Memory B cell (primary cell): ENCODE measurements at regions not wholly inside any gene's neighbourhood (a gene's known extent, or its start where the extent isn't known, plus 50 kb on each side); places are given as distances from the start of the nearest gene placed in this dataset.
"Not testable (repeated sequence)": the region's sequence is repeated elsewhere in the genome, so short reads cannot be mapped to it uniquely, and the experiment has no call there.

Experiments
- ATAC-seq: fragments of 150-1000 bp; cut with Tn5 transposase; 2 replicates; pipeline ENCODE4 v1.10.0; 2021; ENCODE audit warnings: low read depth, mild to moderate bottlenecking, moderate library complexity
- DNase-seq, 2 donors: peaks; one replicate each; pipeline ENCODE4 v3.0.0; 2022; ENCODE audit warnings: low spot score in 2 of 2
- H3K27ac Mint-ChIP-seq: one replicate; pipeline ENCODE4 v1.8.0; 2022; ENCODE audit warnings: mild to moderate bottlenecking, moderate library complexity, mixed read lengths
- H3K27me3 Mint-ChIP-seq: one replicate; pipeline ENCODE4 v1.8.0; 2022; ENCODE audit warnings: mixed read lengths
- H3K36me3 Mint-ChIP-seq: one replicate; pipeline ENCODE4 v1.8.0; 2022; ENCODE audit warnings: mild to moderate bottlenecking, mixed read lengths
- H3K4me1 Mint-ChIP-seq: one replicate; pipeline ENCODE4 v1.8.0; 2022; ENCODE audit warnings: mixed read lengths
- H3K4me3 Mint-ChIP-seq: one replicate; pipeline ENCODE4 v1.8.0; 2022; ENCODE audit warnings: mild to moderate bottlenecking, moderate library complexity, mixed read lengths
- H3K9me3 Mint-ChIP-seq: one replicate; pipeline ENCODE4 v1.8.0; 2022; ENCODE audit warnings: mixed read lengths

GRCh38 chr14:53367644-53368026 is 214.5 kb upstream of the DDHD1 start:
- H3K27me3 Mint-ChIP-seq = peaks cover 9% of the 10 kb centered on the region
- H3K9me3 Mint-ChIP-seq = peaks cover 7% of the 10 kb centered on the region
- peaks cover 1% of the 10 kb centered on the region for H3K36me3 Mint-ChIP-seq
- ATAC-seq (no peak), DNase-seq (no peak)
- H3K4me3 Mint-ChIP-seq = no peak overlapping the region
- no peaks in the 10 kb centered on the region for H3K4me1 Mint-ChIP-seq
- H3K27ac Mint-ChIP-seq = no peak overlapping the region

- H3K27ac Mint-ChIP-seq = no peak overlapping the region
- DNase-seq = no peak
These were observed 212.5 kb upstream of the DDHD1 start for GRCh38 chr14:53365486-53366130.

GRCh38 chr14:53362916-53363315 is 209.8 kb upstream of the DDHD1 start:
- H3K27ac Mint-ChIP-seq, H3K4me1 Mint-ChIP-seq, ATAC-seq, H3K4me3 Mint-ChIP-seq, H3K27me3 Mint-ChIP-seq, H3K36me3 Mint-ChIP-seq, DNase-seq: not testable (repeated sequence)
- peaks cover 13% of the 10 kb centered on the region for H3K9me3 Mint-ChIP-seq

More at GRCh38 chr14:53365486-53366130, 212.5 kb upstream of the DDHD1 start:
- H3K4me3 Mint-ChIP-seq = no peak overlapping the region
- no peaks in the 10 kb centered on the region for H3K4me1 Mint-ChIP-seq
- no peak for ATAC-seq
- H3K27me3 Mint-ChIP-seq = peaks cover 7% of the 10 kb centered on the region
- peaks cover 7% of the 10 kb centered on the region for H3K9me3 Mint-ChIP-seq
- no peaks in the 10 kb centered on the region for H3K36me3 Mint-ChIP-seq

GRCh38 chr14:53360829-53361228 is 207.7 kb upstream of the DDHD1 start:
- Mint-ChIP-seq H3K36me3 (peaks cover 4% of the 10 kb centered on the region), H3K27ac (no peak overlapping the region), H3K27me3 (no peaks in the 10 kb centered on the region), H3K4me3 (no peak overlapping the region), H3K9me3 (peaks cover 13% of the 10 kb centered on the region), H3K4me1 (peaks cover 2% of the 10 kb centered on the region)
- no peak for ATAC-seq
- DNase-seq = no peak

- Mint-ChIP-seq H3K4me3 (no peak overlapping the region), H3K9me3 (peaks cover 9% of the 10 kb centered on the region), H3K36me3 (peaks cover 4% of the 10 kb centered on the region), H3K27me3 (no peaks in the 10 kb centered on the region), H3K27ac (no peak overlapping the region), H3K4me1 (peaks cover 2% of the 10 kb centered on the region)
- no peak for DNase-seq
- no peak for ATAC-seq
These were observed 205.0 kb upstream of the DDHD1 start for GRCh38 chr14:53358166-53358565.

GRCh38 chr14:53356361-53357150 is 203.4 kb upstream of the DDHD1 start:
- peaks cover 4% of the 10 kb centered on the region for H3K36me3 Mint-ChIP-seq
- DNase-seq = no peak
- H3K27me3 Mint-ChIP-seq = no peaks in the 10 kb centered on the region
- H3K9me3 Mint-ChIP-seq = peaks cover 6% of the 10 kb centered on the region
- H3K4me3 Mint-ChIP-seq = no peak overlapping the region
- H3K27ac Mint-ChIP-seq = no peak overlapping the region
- peaks cover 2% of the 10 kb centered on the region for H3K4me1 Mint-ChIP-seq
- no peak for ATAC-seq

- no peaks in the 10 kb centered on the region for H3K27me3 Mint-ChIP-seq
- H3K9me3 Mint-ChIP-seq = peaks cover 6% of the 10 kb centered on the region
- peaks cover 4% of the 10 kb centered on the region for H3K36me3 Mint-ChIP-seq
- H3K27ac Mint-ChIP-seq = no peak overlapping the region
- DNase-seq (no peak), ATAC-seq (no peak)
- no peak overlapping the region for H3K4me3 Mint-ChIP-seq
- H3K4me1 Mint-ChIP-seq = peaks cover 2% of the 10 kb centered on the region
These were observed 202.5 kb upstream of the DDHD1 start for GRCh38 chr14:53355581-53356112.

GRCh38 chr14:53354336-53354735 is 201.2 kb upstream of the DDHD1 start:
- Mint-ChIP-seq H3K9me3 (peaks cover 4% of the 10 kb centered on the region), H3K36me3 (peaks cover 2% of the 10 kb centered on the region), H3K4me1 (peaks cover 2% of the 10 kb centered on the region), H3K27ac (no peak overlapping the region), H3K4me3 (no peak overlapping the region), H3K27me3 (no peaks in the 10 kb centered on the region)
- ATAC-seq (no peak), DNase-seq (no peak)

- H3K9me3 Mint-ChIP-seq = no peaks in the 10 kb centered on the region
- H3K27me3 Mint-ChIP-seq = no peaks in the 10 kb centered on the region
- ATAC-seq (no peak), DNase-seq (no peak)
- H3K27ac Mint-ChIP-seq = no peak overlapping the region
- H3K36me3 Mint-ChIP-seq = no peaks in the 10 kb centered on the region
- no peak overlapping the region for H3K4me3 Mint-ChIP-seq
- no peaks in the 10 kb centered on the region for H3K4me1 Mint-ChIP-seq
These were observed 197.7 kb upstream of the DDHD1 start for GRCh38 chr14:53350866-53351265.

- Mint-ChIP-seq H3K4me1 (no peaks in the 10 kb centered on the region), H3K9me3 (no peaks in the 10 kb centered on the region), H3K27me3 (no peaks in the 10 kb centered on the region), H3K4me3 (no peak overlapping the region), H3K36me3 (no peaks in the 10 kb centered on the region), H3K27ac (no peak overlapping the region)
- DNase-seq (no peak), ATAC-seq (no peak)
These were observed 197.3 kb upstream of the DDHD1 start for GRCh38 chr14:53350429-53350828.

- no peaks in the 10 kb centered on the region for H3K4me1 Mint-ChIP-seq
- no peak overlapping the region for H3K4me3 Mint-ChIP-seq
- DNase-seq (no peak), ATAC-seq (no peak)
- H3K27me3 Mint-ChIP-seq = no peaks in the 10 kb centered on the region
- no peak overlapping the region for H3K27ac Mint-ChIP-seq
- H3K36me3 Mint-ChIP-seq = no peaks in the 10 kb centered on the region
- no peaks in the 10 kb centered on the region for H3K9me3 Mint-ChIP-seq
These were observed 193.9 kb upstream of the DDHD1 start for GRCh38 chr14:53346988-53347387.

- Mint-ChIP-seq H3K9me3 (no peaks in the 10 kb centered on the region), H3K4me3 (no peak overlapping the region), H3K36me3 (no peaks in the 10 kb centered on the region), H3K27me3 (no peaks in the 10 kb centered on the region), H3K27ac (no peak overlapping the region), H3K4me1 (no peaks in the 10 kb centered on the region)
- DNase-seq = no peak
- no peak for ATAC-seq
These were observed 188.2 kb upstream of the DDHD1 start for GRCh38 chr14:53341324-53341723.

GRCh38 chr14:53338192-53338591 is 185.1 kb upstream of the DDHD1 start:
- H3K4me1 Mint-ChIP-seq = no peaks in the 10 kb centered on the region
- no peak overlapping the region for H3K4me3 Mint-ChIP-seq
- H3K27me3 Mint-ChIP-seq = no peaks in the 10 kb centered on the region
- no peak for ATAC-seq
- no peak overlapping the region for H3K27ac Mint-ChIP-seq
- H3K9me3 Mint-ChIP-seq = no peaks in the 10 kb centered on the region
- no peaks in the 10 kb centered on the region for H3K36me3 Mint-ChIP-seq
- DNase-seq = no peak

GRCh38 chr14:53336729-53337128 is 183.6 kb upstream of the DDHD1 start:
- no peak overlapping the region for H3K27ac Mint-ChIP-seq
- ATAC-seq (no peak), DNase-seq (no peak)
- H3K4me1 Mint-ChIP-seq = no peaks in the 10 kb centered on the region
- H3K36me3 Mint-ChIP-seq = no peaks in the 10 kb centered on the region
- no peaks in the 10 kb centered on the region for H3K9me3 Mint-ChIP-seq
- no peak overlapping the region for H3K4me3 Mint-ChIP-seq
- H3K27me3 Mint-ChIP-seq = no peaks in the 10 kb centered on the region
